Mesothelial cell of epicardium (in vitro differentiated cells): ENCODE measurements at regions not wholly inside any gene's neighbourhood (a gene's known extent, or its start where the extent isn't known, plus 50 kb on each side); places are given as distances from the start of the nearest gene placed in this dataset.
"Not testable (repeated sequence)": the region's sequence is repeated elsewhere in the genome, so short reads cannot be mapped to it uniquely, and the experiment has no call there.

Source experiments
- DNase-seq, 2 experiments: peaks; one replicate each; pipeline ENCODE4 v3.0.0; 2021; ENCODE audit warnings: low spot score in 2 of 2; ENCODE audit not compliant: unreplicated experiment in 2 of 2
- H3K27ac Mint-ChIP-seq: 2 replicates; pipeline ENCODE4 v1.8.0; 2021; ENCODE audit warnings: mixed read lengths
- H3K27me3 Mint-ChIP-seq: 2 replicates; pipeline ENCODE4 v1.8.0; 2021; ENCODE audit warnings: low read depth, mixed read lengths
- H3K36me3 Mint-ChIP-seq: 2 replicates; pipeline ENCODE4 v1.8.0; 2021; ENCODE audit warnings: mixed read lengths
- H3K4me1 Mint-ChIP-seq: 2 replicates; pipeline ENCODE4 v1.8.0; 2021; ENCODE audit warnings: mixed read lengths
- H3K4me3 Mint-ChIP-seq: 2 replicates; pipeline ENCODE4 v1.8.0; 2021; ENCODE audit warnings: mild to moderate bottlenecking, moderate library complexity, mixed read lengths
- H3K9me3 Mint-ChIP-seq: 2 replicates; pipeline ENCODE4 v1.8.0; 2021; ENCODE audit warnings: mixed read lengths
- TF ChIP-seq, protein P1 (sequence below): fragments of 200-600 bp; sonication (generic); IDR thresholded peaks from one replicate; pipeline ENCODE4 v1.5.0; 2021; ENCODE audit warnings: antibody characterized with exemption; ENCODE audit not compliant: unreplicated experiment

DNA sequence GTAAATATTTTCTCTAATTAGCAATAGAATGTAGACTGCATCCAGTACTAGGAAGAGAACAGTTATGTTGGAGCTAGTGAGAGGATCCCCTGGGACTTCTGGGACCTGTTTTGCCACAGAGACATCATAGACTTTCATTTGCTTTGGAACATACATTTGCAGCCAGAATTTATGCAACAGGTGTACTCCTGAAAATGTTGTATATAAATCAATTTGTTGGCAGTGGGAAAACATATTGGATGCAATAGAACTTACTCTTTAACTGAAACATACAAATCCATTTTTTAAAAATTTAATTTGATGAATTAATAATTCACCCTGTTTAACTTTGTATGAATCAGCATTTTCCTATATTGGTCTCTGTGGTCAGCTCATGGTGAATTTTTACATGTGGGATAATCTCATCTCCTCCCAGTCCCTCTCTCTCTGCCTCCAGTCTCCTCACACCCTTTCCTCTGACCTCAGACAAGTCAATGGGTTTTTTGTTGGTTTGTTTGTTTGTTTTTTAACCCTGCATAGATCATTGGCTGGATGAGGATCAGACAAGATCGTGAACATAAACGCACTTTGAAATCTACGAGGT, 263.0 kb downstream of the LPIN1 start:
- no peaks in the 10 kb centered on the region for H3K27me3 Mint-ChIP-seq
- H3K4me1 Mint-ChIP-seq, result peaks cover 19% of the 10 kb centered on the region
- no peak overlapping the region for H3K27ac Mint-ChIP-seq
- H3K4me3 Mint-ChIP-seq, result no peak overlapping the region
- H3K9me3 Mint-ChIP-seq, result no peaks in the 10 kb centered on the region
- no peaks in the 10 kb centered on the region for H3K36me3 Mint-ChIP-seq
- DNase-seq, result no peak
- TF ChIP-seq, protein P1, sequence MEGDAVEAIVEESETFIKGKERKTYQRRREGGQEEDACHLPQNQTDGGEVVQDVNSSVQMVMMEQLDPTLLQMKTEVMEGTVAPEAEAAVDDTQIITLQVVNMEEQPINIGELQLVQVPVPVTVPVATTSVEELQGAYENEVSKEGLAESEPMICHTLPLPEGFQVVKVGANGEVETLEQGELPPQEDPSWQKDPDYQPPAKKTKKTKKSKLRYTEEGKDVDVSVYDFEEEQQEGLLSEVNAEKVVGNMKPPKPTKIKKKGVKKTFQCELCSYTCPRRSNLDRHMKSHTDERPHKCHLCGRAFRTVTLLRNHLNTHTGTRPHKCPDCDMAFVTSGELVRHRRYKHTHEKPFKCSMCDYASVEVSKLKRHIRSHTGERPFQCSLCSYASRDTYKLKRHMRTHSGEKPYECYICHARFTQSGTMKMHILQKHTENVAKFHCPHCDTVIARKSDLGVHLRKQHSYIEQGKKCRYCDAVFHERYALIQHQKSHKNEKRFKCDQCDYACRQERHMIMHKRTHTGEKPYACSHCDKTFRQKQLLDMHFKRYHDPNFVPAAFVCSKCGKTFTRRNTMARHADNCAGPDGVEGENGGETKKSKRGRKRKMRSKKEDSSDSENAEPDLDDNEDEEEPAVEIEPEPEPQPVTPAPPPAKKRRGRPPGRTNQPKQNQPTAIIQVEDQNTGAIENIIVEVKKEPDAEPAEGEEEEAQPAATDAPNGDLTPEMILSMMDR, result no peak

DNA sequence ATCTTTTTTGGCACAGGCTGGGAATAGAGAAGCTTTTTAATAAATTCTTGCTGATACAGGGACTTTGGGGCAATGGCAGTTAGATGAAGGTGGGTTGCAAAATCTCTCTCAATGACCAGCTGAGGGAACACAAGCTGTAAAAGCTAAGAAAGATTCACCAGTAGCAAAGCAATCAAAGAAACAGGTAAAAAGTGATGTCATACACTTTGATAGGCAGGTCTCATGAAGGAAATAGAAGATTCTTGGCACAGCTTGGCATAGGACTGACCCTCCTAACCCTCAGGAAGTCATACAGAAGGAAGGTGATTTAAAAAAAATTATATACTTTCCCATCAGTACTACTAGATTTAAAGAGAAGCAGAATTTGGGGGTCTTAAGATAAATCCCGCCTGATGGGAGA, 263.6 kb downstream of the LPIN1 start:
- Mint-ChIP-seq H3K9me3 (no peaks in the 10 kb centered on the region), H3K27ac (no peak overlapping the region), H3K4me3 (no peak overlapping the region), H3K4me1 (peaks cover 19% of the 10 kb centered on the region), H3K27me3 (no peaks in the 10 kb centered on the region), H3K36me3 (no peaks in the 10 kb centered on the region)
- DNase-seq, result no peak
- TF ChIP-seq, protein P1, result no peak

DNA sequence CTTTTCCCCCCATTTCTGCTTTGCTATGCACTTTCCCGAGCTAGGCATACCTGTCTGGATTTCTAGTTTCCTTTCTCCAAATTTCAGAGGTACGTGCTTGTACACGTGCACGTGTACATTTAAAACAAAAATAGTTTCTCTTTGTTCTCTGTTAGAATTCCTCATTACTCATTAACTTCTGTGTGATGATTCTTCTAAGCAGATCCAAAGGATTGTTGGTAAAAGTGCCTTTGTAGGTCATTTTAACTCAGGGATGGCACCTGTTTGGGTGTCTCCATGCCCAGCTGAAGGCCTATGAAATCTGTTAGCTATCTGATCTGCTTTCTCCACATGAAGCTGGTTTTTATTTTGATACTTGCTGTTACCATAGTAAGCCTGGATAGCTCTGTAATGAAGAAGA, 264.3 kb downstream of the LPIN1 start:
- TF ChIP-seq, protein P1, result no peak
- peaks cover 18% of the 10 kb centered on the region for H3K4me1 Mint-ChIP-seq
- no peaks in the 10 kb centered on the region for H3K9me3 Mint-ChIP-seq
- no peaks in the 10 kb centered on the region for H3K36me3 Mint-ChIP-seq
- no peaks in the 10 kb centered on the region for H3K27me3 Mint-ChIP-seq
- no peak overlapping the region for H3K4me3 Mint-ChIP-seq
- no peak for DNase-seq
- no peak overlapping the region for H3K27ac Mint-ChIP-seq

DNA sequence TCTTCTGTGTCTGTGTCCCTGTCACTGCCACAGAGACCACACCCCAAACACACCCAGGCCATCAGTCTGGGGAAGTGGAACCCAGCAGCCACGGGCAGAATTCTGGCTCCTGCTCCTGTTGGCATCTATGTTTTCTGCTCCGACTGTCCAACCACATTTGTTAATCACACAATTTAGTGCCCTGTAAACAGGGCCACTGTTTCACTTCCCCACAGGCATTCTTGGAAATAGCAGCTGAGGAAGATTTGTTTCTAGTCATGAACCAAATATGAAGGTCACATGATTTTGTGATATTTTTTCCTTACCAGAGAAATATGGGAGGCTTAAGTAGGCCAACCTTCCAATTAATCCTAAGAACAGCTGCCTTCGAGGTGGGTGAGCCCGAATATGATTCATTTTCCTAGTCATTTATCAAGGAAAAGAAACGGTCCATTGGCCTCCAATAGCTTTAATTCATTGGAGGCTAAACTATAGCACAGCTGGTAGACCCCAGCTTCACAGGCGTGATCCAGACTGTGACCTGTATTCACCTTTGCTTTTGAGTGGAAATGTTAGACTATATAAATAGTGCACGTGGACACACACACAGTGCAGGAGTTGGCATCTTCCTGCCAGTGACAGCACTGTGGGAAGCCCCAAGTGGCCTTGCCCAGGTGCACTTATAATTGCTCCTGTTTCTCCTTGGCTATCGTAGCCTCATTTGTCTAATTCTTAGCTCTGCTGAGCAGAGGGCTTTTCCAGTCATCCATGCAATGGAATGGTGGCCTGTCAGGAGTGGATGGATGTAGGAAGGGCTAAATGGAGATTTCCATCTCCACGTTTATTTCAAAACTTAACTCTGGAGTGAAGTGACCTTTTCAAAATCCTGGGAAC, 267.9 kb downstream of the LPIN1 start:
- Mint-ChIP-seq H3K27me3 (peaks cover 3% of the 10 kb centered on the region), H3K36me3 (no peaks in the 10 kb centered on the region), H3K9me3 (no peaks in the 10 kb centered on the region), H3K4me3 (no peak overlapping the region), H3K4me1 (peaks cover 4% of the 10 kb centered on the region), H3K27ac (no peak overlapping the region)
- TF ChIP-seq, protein P1, result no peak
- DNase-seq, result no peak

DNA sequence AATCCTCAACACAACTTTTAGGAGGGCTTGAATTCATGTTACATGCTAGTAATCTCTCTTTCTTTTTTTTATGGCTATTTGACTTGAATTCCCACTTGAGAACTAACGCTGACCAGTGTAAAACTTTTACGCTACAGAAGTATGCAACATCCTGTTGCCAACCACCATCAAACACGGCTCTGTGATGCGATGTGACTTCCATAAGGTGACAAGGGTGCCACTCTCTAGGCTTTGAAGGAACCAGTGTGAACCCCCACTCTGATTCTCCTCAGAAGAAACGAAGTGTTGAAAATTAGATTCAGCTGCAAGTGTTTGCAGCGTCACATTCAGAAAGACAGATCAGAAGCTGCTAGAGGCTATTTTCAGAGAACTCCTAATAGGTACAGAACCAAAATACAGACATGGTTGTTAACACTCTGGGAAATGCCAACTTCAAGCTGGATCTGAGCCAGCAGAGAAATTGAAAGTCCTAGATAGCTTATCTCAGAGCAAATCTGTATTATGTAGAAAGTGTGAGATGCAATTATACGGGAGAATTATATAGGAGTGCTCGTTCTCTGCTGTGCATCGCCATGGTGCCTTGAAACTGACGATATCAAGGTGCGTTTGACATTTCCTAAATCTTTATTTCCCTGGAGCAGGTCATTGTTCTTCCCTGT, 271.2 kb downstream of the LPIN1 start:
- H3K27ac Mint-ChIP-seq, result no peak overlapping the region
- H3K36me3 Mint-ChIP-seq, result peaks cover 9% of the 10 kb centered on the region
- no peak for DNase-seq
- peaks cover 25% of the 10 kb centered on the region for H3K9me3 Mint-ChIP-seq
- peaks cover 4% of the 10 kb centered on the region for H3K4me1 Mint-ChIP-seq
- TF ChIP-seq, protein P1, result no peak
- H3K27me3 Mint-ChIP-seq, result peaks cover 3% of the 10 kb centered on the region
- no peak overlapping the region for H3K4me3 Mint-ChIP-seq

DNA sequence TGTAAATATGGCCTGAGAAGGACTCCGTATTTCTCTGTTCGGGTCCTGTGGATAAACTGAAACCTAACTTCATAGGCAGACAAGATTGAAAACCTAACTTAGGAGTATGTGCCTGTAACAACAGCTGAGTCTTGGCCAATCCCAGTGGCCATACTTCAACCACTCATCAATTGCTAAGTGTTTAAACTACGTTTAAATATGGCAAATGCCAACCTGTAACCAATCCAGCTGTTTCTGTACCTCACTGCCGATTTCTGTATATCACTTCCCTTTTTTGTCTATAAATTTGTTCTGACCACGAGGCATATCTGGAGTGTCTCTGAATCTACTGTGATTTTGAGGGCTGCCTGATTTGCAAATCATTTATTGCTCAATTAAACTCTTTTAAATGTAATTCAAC, 272.3 kb downstream of the LPIN1 start:
- peaks cover 30% of the 10 kb centered on the region for H3K9me3 Mint-ChIP-seq
- DNase-seq, H3K27ac Mint-ChIP-seq, H3K36me3 Mint-ChIP-seq, H3K27me3 Mint-ChIP-seq, H3K4me3 Mint-ChIP-seq, H3K4me1 Mint-ChIP-seq: not testable (repeated sequence)
